Tibial nerve (tissue), 4 donors: ENCODE measurements at regions not wholly inside any gene's neighbourhood (a gene's known extent, or its start where the extent isn't known, plus 50 kb on each side); places are given as distances from the start of the nearest gene placed in this dataset.

Experiments used
- DNase-seq, 2 donors: peaks; one replicate each; pipeline ENCODE4 v3.0.0-alpha.2; 2019; ENCODE audit warnings: low spot score in 2 of 2
- H3K27ac ChIP-seq, 4 donors: fragments of 200-600 bp; sonication (generic) in 3 of 4; one replicate each; pipeline ENCODE4 v1.5.1; 2017 to 2019; ENCODE audit warnings: mild to moderate bottlenecking in 1 of 4
- H3K27me3 ChIP-seq, 2 donors: fragments of 200-600 bp; sonication (generic) in 1 of 2; one replicate each; pipeline versions ENCODE4 v1.5.1 to v1.6.0; 2017 to 2019
- H3K36me3 ChIP-seq, 3 donors: fragments of 200-600 bp; sonication (generic); one replicate each; pipeline ENCODE4 v1.5.1; 2018 to 2019
- H3K4me1 ChIP-seq, 4 donors: fragments of 200-600 bp; sonication (generic) in 3 of 4; one replicate each; pipeline ENCODE4 v1.5.1; 2017 to 2019
- H3K4me3 ChIP-seq, 4 donors: fragments of 200-600 bp; sonication (generic) in 3 of 4; one replicate each; pipeline ENCODE4 v1.5.1; 2017 to 2019; ENCODE audit warnings: mild to moderate bottlenecking in 1 of 4, moderate library complexity in 1 of 4
- H3K9me3 ChIP-seq, 4 donors: fragments of 200-600 bp; sonication (generic) in 3 of 4; one replicate each; pipeline ENCODE4 v1.5.1; 2017 to 2019
- EP300 ChIP-seq, 2 donors: sonication (generic); formaldehyde crosslinking; IDR thresholded peaks; one replicate each; pipeline ENCODE4 v1.6.1; 2017; ENCODE audit warnings: antibody characterized with exemption in 2 of 2, mild to moderate bottlenecking in 1 of 2
- POLR2A ChIP-seq, 2 donors: fragments of 450-650 bp; IDR thresholded peaks; one replicate each; pipeline ENCODE4 v1.6.1; 2017; ENCODE audit warnings: antibody characterized with exemption in 2 of 2, mild to moderate bottlenecking in 2 of 2, moderate library complexity in 2 of 2
- WGBS, 2 donors: methylation state at CpG; one replicate each; pipeline ENCODE4 v1.1.5; 2018; 5-methylcytosine and 5-hydroxymethylcytosine counted together
- TF ChIP-seq, protein P1 (sequence below), 5 experiments: fragments of 200-600 bp in 3 of 5; fragments of 450-650 bp in 2 of 5; sonication (generic) in 3 of 5; IDR thresholded peaks; one replicate each; pipeline ENCODE4 v1.5.1; 2016 to 2019; ENCODE audit warnings: antibody characterized with exemption in 5 of 5, mild to moderate bottlenecking in 3 of 5, moderate library complexity in 2 of 5

DNA sequence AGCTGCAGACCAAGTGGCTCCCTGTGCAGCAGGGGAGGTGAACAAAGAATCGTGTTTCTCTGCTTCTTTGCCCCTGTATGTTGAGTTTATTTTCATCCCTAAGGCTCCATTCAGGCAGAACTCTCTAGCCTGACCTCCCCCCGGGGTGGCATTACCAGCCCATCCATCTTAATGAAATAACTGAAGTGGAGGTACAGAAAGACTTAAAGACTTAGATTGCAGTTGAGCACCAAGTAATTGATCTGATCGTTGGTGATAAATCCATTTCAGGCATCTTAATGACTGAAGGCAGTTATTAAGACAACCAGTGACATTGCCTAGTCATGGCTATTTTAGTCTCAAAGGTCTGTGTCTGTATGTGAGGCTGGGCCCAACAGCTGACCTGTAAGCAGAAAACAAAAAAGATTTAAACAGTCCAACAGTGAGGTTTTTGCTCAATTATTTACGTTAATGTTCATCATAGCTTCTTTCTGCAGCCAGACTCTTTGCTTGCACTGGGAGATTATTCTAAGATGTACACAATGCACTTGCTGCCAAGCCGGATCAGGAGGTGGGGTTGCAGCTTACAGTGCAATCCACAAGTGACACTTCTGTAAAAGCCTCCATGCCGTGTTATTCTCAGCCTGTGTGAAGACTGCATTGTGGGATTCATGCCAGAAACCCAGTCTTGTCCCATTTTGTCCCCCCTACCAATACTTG is 363.0 kb upstream of the DUSP10 start:
- DNase-seq, result no peak
- no peaks in the 10 kb centered on the region for H3K4me1 ChIP-seq
- 40 to 49% methylated on average over 6 of the region's 6 CpGs for WGBS, 2 donors
- no peaks in the 10 kb centered on the region for H3K9me3 ChIP-seq
- H3K27ac ChIP-seq, result no peak overlapping the region
- no peaks in the 10 kb centered on the region for H3K27me3 ChIP-seq
- no peak overlapping the region for H3K4me3 ChIP-seq
- H3K36me3 ChIP-seq, result no peaks in the 10 kb centered on the region
- no peak for TF ChIP-seq EP300 (IDR thresholded peaks at IDR 0.05)
- TF ChIP-seq, protein P1, sequence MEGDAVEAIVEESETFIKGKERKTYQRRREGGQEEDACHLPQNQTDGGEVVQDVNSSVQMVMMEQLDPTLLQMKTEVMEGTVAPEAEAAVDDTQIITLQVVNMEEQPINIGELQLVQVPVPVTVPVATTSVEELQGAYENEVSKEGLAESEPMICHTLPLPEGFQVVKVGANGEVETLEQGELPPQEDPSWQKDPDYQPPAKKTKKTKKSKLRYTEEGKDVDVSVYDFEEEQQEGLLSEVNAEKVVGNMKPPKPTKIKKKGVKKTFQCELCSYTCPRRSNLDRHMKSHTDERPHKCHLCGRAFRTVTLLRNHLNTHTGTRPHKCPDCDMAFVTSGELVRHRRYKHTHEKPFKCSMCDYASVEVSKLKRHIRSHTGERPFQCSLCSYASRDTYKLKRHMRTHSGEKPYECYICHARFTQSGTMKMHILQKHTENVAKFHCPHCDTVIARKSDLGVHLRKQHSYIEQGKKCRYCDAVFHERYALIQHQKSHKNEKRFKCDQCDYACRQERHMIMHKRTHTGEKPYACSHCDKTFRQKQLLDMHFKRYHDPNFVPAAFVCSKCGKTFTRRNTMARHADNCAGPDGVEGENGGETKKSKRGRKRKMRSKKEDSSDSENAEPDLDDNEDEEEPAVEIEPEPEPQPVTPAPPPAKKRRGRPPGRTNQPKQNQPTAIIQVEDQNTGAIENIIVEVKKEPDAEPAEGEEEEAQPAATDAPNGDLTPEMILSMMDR (IDR thresholded peaks at IDR 0.05), result no peak
- TF ChIP-seq POLR2A (IDR thresholded peaks at IDR 0.05), result no peak

DNA sequence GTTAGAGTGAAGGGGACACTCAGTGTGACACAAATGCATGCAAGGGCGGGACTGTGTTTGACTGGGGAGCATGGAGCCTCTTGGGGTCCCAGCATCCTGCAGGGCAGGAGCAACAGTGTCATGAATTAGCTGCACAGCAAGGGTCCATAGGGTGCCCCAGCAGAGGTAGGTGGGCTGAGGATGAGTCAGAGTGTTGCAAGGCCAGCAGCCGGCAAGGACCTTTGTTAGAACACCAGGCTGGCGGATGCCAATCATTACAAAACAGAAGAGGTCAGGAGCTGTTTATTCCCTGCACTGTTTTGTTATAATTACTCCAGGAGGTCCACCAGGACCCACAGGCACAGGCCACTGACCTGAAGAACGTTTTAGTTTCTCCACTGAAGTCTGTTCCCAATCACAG is 362.2 kb upstream of the DUSP10 start:
- no peak for TF ChIP-seq EP300 (IDR thresholded peaks at IDR 0.05)
- TF ChIP-seq, protein P1 (IDR thresholded peaks at IDR 0.05), result no peak
- H3K27me3 ChIP-seq, result no peaks in the 10 kb centered on the region
- no peak for DNase-seq
- H3K4me1 ChIP-seq, result no peaks in the 10 kb centered on the region
- 72% methylated on average over 4 of the region's 4 CpGs for WGBS, 2 donors
- H3K36me3 ChIP-seq, result no peaks in the 10 kb centered on the region
- H3K4me3 ChIP-seq, result no peak overlapping the region
- no peak overlapping the region for H3K27ac ChIP-seq
- no peaks in the 10 kb centered on the region for H3K9me3 ChIP-seq

DNA sequence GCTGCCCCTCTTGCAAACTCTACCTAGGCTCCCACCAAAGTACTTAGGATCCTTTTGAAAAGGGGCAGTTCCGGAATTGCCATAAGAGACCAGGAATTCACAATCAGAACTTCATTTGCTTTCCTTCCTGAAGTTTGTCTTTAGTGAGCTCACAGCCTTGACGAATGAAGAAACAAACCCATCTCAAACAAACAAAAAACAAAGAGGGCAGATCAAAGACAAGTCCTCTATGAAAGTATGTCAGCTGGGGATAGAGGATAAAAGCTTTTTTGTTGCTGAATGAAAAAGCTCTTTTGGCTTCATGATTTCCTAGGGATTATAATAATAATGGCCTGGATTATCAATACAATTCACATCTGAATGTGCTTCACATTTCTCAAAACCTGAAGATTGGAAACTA is 357.9 kb upstream of the DUSP10 start:
- Histone ChIP-seq H3K27ac (no peak overlapping the region), H3K27me3 (no peaks in the 10 kb centered on the region), H3K9me3 (no peaks in the 10 kb centered on the region), H3K4me1 (peaks cover 0 to 6% (median 0%) of the 10 kb centered on the region in 4 donors), H3K36me3 (no peaks in the 10 kb centered on the region), H3K4me3 (no peak overlapping the region)
- 41 to 51% methylated on average over 2 of the region's 2 CpGs for WGBS, 2 donors
- TF ChIP-seq POLR2A (IDR thresholded peaks at IDR 0.05) (no peak), EP300 (IDR thresholded peaks at IDR 0.05) (no peak)
- TF ChIP-seq, protein P1 (IDR thresholded peaks at IDR 0.05), result no peak
- no peak for DNase-seq

DNA sequence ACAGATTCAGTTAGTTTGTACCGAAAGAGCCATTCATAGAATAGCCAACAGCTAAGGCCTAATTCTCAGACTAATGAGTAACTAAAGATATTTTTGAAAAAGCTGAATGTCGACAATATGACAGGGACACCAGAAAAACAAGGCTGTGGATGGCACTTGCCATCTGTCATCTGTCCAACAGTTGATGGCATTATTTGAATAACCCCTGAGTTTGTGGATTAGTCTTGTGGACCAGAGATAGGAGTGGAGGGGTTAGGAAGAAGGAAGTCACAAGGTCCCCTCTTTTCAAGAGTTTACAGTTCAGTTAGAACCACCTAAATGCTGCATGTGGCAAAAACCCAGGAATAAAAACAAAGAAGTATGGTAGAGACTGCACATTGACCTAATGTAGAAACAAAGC is 356.5 kb upstream of the DUSP10 start:
- Histone ChIP-seq H3K4me3 (no peak overlapping the region), H3K36me3 (no peaks in the 10 kb centered on the region), H3K9me3 (no peaks in the 10 kb centered on the region), H3K4me1 (peaks cover 0 to 6% (median 0%) of the 10 kb centered on the region in 4 donors), H3K27ac (no peak overlapping the region), H3K27me3 (no peaks in the 10 kb centered on the region)
- no peak for DNase-seq
- TF ChIP-seq, protein P1 (IDR thresholded peaks at IDR 0.05), result no peak
- TF ChIP-seq EP300 (IDR thresholded peaks at IDR 0.05), result no peak
- no peak for TF ChIP-seq POLR2A (IDR thresholded peaks at IDR 0.05)
- WGBS, 2 donors, result 61 to 83% methylated on average over 2 of the region's 2 CpGs

DNA sequence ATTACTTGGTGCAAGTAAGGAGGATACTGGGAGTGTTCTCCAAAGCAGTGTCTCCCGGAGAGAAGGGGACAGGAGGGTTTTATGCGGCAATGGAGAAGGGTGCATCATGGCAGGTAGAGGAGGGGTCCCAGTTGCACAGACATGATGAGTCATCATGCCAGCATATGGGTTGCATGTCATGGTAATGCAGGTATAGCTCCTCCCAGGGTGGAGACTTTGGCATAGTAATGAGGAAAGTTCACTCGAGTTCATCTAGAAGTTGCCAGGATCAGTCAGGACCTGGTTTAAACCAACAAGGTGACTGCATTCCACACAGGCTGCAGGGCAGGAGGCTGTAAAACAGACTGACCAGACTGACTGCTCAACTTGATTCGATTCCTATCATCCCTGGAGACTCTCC is 355.7 kb upstream of the DUSP10 start:
- TF ChIP-seq, protein P1 (IDR thresholded peaks at IDR 0.05), result no peak
- no peak for TF ChIP-seq POLR2A (IDR thresholded peaks at IDR 0.05)
- TF ChIP-seq EP300 (IDR thresholded peaks at IDR 0.05), result no peak
- no peaks in the 10 kb centered on the region for H3K27me3 ChIP-seq
- no peak overlapping the region for H3K4me3 ChIP-seq
- no peaks in the 10 kb centered on the region for H3K36me3 ChIP-seq
- peaks cover 0 to 6% (median 0%) of the 10 kb centered on the region in 4 donors for H3K4me1 ChIP-seq
- WGBS, 2 donors, result 81 to 90% methylated on average over 4 of the region's 4 CpGs
- H3K9me3 ChIP-seq, result no peaks in the 10 kb centered on the region
- H3K27ac ChIP-seq, result no peak overlapping the region
- DNase-seq, result no peak
